GM03348 (cell line): ENCODE measurements at regions not wholly inside any gene's neighbourhood (a gene's known extent, or its start where the extent isn't known, plus 50 kb on each side); places are given as distances from the start of the nearest gene placed in this dataset.
"Not testable (repeated sequence)": the region's sequence is repeated elsewhere in the genome, so short reads cannot be mapped to it uniquely, and the experiment has no call there.

Source experiments
- DNase-seq: peaks from one replicate; pipeline ENCODE4 v3.0.0; 2012; ENCODE audit warnings: low spot score

- no peak for DNase-seq
Observed at GRCh38 chr12:124476011-124476400, 91.4 kb downstream of the NCOR2 start.

GRCh38 chr12:124475295-124476010 is 92.0 kb downstream of the NCOR2 start:
- no peak for DNase-seq

GRCh38 chr12:124474709-124475108 is 92.7 kb downstream of the NCOR2 start:
- no peak for DNase-seq

- no peak for DNase-seq
Observed at GRCh38 chr12:124472690-124473279, 94.6 kb downstream of the NCOR2 start.

GRCh38 chr12:124471828-124472227 is 95.6 kb downstream of the NCOR2 start:
- no peak for DNase-seq

GRCh38 chr12:124470806-124471205 is 96.6 kb downstream of the NCOR2 start:
- no peak for DNase-seq

GRCh38 chr12:124470139-124470538 is 97.3 kb downstream of the NCOR2 start:
- no peak for DNase-seq

GRCh38 chr12:124469193-124469888 is 98.1 kb downstream of the NCOR2 start:
- DNase-seq: no peak

- DNase-seq: not testable (repeated sequence)
Observed at GRCh38 chr12:124467549-124467948, 99.9 kb downstream of the NCOR2 start.

GRCh38 chr12:124466216-124467128 is 100.9 kb downstream of the NCOR2 start:
- no peak for DNase-seq

- DNase-seq: no peak
Observed at GRCh38 chr12:124465473-124465872, 101.9 kb downstream of the NCOR2 start.

- DNase-seq: no peak
Observed at GRCh38 chr12:124464830-124465229, 102.6 kb downstream of the NCOR2 start.

GRCh38 chr12:124464062-124464461 is 103.3 kb downstream of the NCOR2 start:
- no peak for DNase-seq

GRCh38 chr12:124463341-124463921 is 104.0 kb downstream of the NCOR2 start:
- DNase-seq: no peak

GRCh38 chr12:124462750-124463149 is 104.7 kb downstream of the NCOR2 start:
- DNase-seq: no peak

- DNase-seq: no peak
Observed at GRCh38 chr12:124461851-124462623, 105.4 kb downstream of the NCOR2 start.

GRCh38 chr12:124461241-124461673 is 106.2 kb downstream of the NCOR2 start:
- no peak for DNase-seq

GRCh38 chr12:124460771-124461170 is 106.6 kb downstream of the NCOR2 start:
- no peak for DNase-seq

- DNase-seq: no peak
Observed at GRCh38 chr12:124459852-124460645, 107.4 kb downstream of the NCOR2 start.
